ENCODE measurements at regions not wholly inside any gene's neighbourhood (a gene's known extent, or its start where the extent isn't known, plus 50 kb on each side); places are given as distances from the start of the nearest gene placed in this dataset.

DNA sequence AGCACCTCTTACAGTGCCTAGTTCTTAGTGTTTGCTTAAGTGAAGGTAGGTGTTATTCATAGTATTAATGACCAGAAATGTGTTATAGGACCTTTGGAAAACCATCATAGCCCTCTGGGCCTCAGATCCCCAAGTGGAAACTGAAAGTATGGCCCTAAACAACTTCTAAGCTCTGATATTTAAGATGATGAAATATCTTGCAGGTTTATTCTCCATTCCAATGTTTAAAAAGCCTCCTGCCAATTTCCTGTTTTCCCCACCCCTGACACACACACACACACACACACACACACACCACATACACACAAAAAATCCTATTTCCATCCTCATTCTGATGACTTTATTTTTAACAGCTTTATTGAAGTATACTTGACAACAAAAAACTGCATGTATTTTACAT is 108.2 kb downstream of the DIRAS3 start:
- TF ChIP-seq, protein P1, sequence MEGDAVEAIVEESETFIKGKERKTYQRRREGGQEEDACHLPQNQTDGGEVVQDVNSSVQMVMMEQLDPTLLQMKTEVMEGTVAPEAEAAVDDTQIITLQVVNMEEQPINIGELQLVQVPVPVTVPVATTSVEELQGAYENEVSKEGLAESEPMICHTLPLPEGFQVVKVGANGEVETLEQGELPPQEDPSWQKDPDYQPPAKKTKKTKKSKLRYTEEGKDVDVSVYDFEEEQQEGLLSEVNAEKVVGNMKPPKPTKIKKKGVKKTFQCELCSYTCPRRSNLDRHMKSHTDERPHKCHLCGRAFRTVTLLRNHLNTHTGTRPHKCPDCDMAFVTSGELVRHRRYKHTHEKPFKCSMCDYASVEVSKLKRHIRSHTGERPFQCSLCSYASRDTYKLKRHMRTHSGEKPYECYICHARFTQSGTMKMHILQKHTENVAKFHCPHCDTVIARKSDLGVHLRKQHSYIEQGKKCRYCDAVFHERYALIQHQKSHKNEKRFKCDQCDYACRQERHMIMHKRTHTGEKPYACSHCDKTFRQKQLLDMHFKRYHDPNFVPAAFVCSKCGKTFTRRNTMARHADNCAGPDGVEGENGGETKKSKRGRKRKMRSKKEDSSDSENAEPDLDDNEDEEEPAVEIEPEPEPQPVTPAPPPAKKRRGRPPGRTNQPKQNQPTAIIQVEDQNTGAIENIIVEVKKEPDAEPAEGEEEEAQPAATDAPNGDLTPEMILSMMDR (IDR thresholded peaks at IDR 0.05; ENCODE audit: low read depth, low read length, missing input control), result no peak
- TF ChIP-seq, protein P2, sequence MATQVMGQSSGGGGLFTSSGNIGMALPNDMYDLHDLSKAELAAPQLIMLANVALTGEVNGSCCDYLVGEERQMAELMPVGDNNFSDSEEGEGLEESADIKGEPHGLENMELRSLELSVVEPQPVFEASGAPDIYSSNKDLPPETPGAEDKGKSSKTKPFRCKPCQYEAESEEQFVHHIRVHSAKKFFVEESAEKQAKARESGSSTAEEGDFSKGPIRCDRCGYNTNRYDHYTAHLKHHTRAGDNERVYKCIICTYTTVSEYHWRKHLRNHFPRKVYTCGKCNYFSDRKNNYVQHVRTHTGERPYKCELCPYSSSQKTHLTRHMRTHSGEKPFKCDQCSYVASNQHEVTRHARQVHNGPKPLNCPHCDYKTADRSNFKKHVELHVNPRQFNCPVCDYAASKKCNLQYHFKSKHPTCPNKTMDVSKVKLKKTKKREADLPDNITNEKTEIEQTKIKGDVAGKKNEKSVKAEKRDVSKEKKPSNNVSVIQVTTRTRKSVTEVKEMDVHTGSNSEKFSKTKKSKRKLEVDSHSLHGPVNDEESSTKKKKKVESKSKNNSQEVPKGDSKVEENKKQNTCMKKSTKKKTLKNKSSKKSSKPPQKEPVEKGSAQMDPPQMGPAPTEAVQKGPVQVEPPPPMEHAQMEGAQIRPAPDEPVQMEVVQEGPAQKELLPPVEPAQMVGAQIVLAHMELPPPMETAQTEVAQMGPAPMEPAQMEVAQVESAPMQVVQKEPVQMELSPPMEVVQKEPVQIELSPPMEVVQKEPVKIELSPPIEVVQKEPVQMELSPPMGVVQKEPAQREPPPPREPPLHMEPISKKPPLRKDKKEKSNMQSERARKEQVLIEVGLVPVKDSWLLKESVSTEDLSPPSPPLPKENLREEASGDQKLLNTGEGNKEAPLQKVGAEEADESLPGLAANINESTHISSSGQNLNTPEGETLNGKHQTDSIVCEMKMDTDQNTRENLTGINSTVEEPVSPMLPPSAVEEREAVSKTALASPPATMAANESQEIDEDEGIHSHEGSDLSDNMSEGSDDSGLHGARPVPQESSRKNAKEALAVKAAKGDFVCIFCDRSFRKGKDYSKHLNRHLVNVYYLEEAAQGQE (IDR thresholded peaks at IDR 0.05), result no peak
- no peak for TF ChIP-seq JUND (IDR thresholded peaks at IDR 0.05)
- TF ChIP-seq TAF1 (conservative IDR thresholded peaks at IDR 0.05), result no peak
- TF ChIP-seq RXRA (IDR thresholded peaks at IDR 0.05), result no peak
- TF ChIP-seq YY1 (IDR thresholded peaks at IDR 0.05), result no peak
- no peak for TF ChIP-seq SP1 (IDR thresholded peaks at IDR 0.05)
- no peak for TF ChIP-seq RAD21 (IDR thresholded peaks at IDR 0.05)
- TF ChIP-seq, protein P3, sequence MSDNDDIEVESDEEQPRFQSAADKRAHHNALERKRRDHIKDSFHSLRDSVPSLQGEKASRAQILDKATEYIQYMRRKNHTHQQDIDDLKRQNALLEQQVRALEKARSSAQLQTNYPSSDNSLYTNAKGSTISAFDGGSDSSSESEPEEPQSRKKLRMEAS (IDR thresholded peaks at IDR 0.05), result no peak

Data from liver (tissue), 3 donors.